SK-N-SH (cell line): ENCODE measurements at regions not wholly inside any gene's neighbourhood (a gene's known extent, or its start where the extent isn't known, plus 50 kb on each side); places are given as distances from the start of the nearest gene placed in this dataset.

Experiments used
- CTCF ChIA-PET: fragments of 300-600, 350-600 bp; formaldehyde crosslinking; extraction: SDS; loops from one replicate; lab custom pipeline; 2021; lab: Yijun Ruan, JAX
- POLR2A ChIA-PET: fragments of 350-600 bp; sonication (Branson Sonifier 250); formaldehyde crosslinking; extraction: SDS; loops from one replicate; lab custom pipeline; 2020; ENCODE audit warnings: antibody characterized with exemption, inconsistent platforms; lab: Yijun Ruan, JAX
- DNase-seq: peaks from one replicate; pipeline ENCODE4 v3.0.0; 2012
- H2AFZ ChIP-seq: fragments of 200-600 bp; sonication (generic); 2 replicates; pipeline ENCODE4 v1.8.1; 2016; ENCODE audit warnings: antibody characterized with exemption, mild to moderate bottlenecking, low read depth
- H3F3A ChIP-seq: fragments of 200-600 bp; sonication (generic); replicated peaks from 2 replicates; pipeline ENCODE3; 2016; ENCODE audit warnings: antibody characterized with exemption, mild to moderate bottlenecking; ENCODE audit not compliant: insufficient read depth
- H3K27ac ChIP-seq, 2 experiments: fragments of 200-500 bp in 1 of 2; fragments of 200-600 bp in 1 of 2; sonication (Bioruptor generic) in 1 of 2; sonication (generic), shearing (Covaris generic) in 1 of 2; 2 replicates each; pipeline versions ENCODE4 v1.5.1 to v1.6.1; 2014 to 2016; ENCODE audit warnings: low read depth in 2 of 2, inconsistent platforms in 1 of 2, low read length in 1 of 2, mild to moderate bottlenecking in 1 of 2, mixed read lengths in 1 of 2
- H3K27me3 ChIP-seq: fragments of 200-600 bp; sonication (generic), shearing (Covaris generic); 2 replicates; pipeline ENCODE4 v1.6.1; 2016; ENCODE audit warnings: mixed run types; ENCODE audit not compliant: insufficient read depth
- H3K36me3 ChIP-seq, 2 experiments: fragments of 200-500 bp in 1 of 2; fragments of 200-600 bp in 1 of 2; sonication (Bioruptor generic) in 1 of 2; sonication (generic) in 1 of 2; replicated peaks in 1 of 2; 2 replicates each; pipeline versions ENCODE3 to v1.5.1; 2014 to 2016; ENCODE audit warnings: low read length in 1 of 2, mild to moderate bottlenecking in 1 of 2; ENCODE audit not compliant: insufficient read depth in 2 of 2, control insufficient read depth in 1 of 2
- H3K4me1 ChIP-seq, 2 experiments: fragments of 200-500 bp in 1 of 2; fragments of 200-600 bp in 1 of 2; sonication (Bioruptor generic) in 1 of 2; sonication (generic), shearing (Covaris generic) in 1 of 2; 2 replicates each; pipeline versions ENCODE4 v1.5.1 to v1.6.1; 2014 to 2016; ENCODE audit warnings: low read depth in 1 of 2, low read length in 1 of 2, mixed run types in 1 of 2; ENCODE audit not compliant: insufficient read depth in 2 of 2, control insufficient read depth in 1 of 2
- H3K4me2 ChIP-seq: fragments of 200-600 bp; sonication (generic), shearing (Covaris generic); 2 replicates; pipeline ENCODE4 v1.6.1; 2017; ENCODE audit warnings: mixed run types
- H3K4me3 ChIP-seq, 2 experiments: fragments of 200-500 bp in 1 of 2; fragments of 200-600 bp in 1 of 2; sonication (Bioruptor generic) in 1 of 2; sonication (generic), shearing (Covaris generic) in 1 of 2; 2 replicates each; pipeline versions ENCODE4 v1.5.1 to v1.8.1; 2014 to 2016; ENCODE audit warnings: low read depth in 2 of 2, inconsistent platforms in 1 of 2, low read length in 1 of 2, mild to moderate bottlenecking in 1 of 2, mixed read lengths in 1 of 2, moderate library complexity in 1 of 2
- H3K79me2 ChIP-seq: fragments of 200-600 bp; sonication (generic); 2 replicates; pipeline ENCODE4 v1.8.1; 2017; ENCODE audit warnings: mild to moderate bottlenecking; ENCODE audit not compliant: insufficient read depth
- H3K9ac ChIP-seq: fragments of 200-600 bp; sonication (generic); 2 replicates; pipeline ENCODE4 v1.6.1; 2017; ENCODE audit warnings: mixed run types
- H3K9me2 ChIP-seq: fragments of 200-600 bp; sonication (generic); 2 replicates; pipeline ENCODE4 v1.6.1; 2017; ENCODE audit warnings: mixed run types
- H3K9me3 ChIP-seq: fragments of 200-600 bp; sonication (generic); 2 replicates; pipeline ENCODE4 v1.6.1; 2017; ENCODE audit warnings: mixed run types, mild to moderate bottlenecking, moderate library complexity
- H4K20me1 ChIP-seq: fragments of 200-600 bp; sonication (generic); 2 replicates; pipeline ENCODE4 v1.6.1; 2017; ENCODE audit warnings: mild to moderate bottlenecking, mixed run types; ENCODE audit not compliant: insufficient read depth
- CTCF ChIP-seq: fragments of 200-600 bp; sonication (generic); IDR thresholded peaks from 2 replicates; pipeline ENCODE4 v1.6.1; 2017; ENCODE audit warnings: antibody characterized with exemption, mild to moderate bottlenecking, moderate library complexity
- EZH2phosphoT487 ChIP-seq: fragments of 200-600 bp; sonication (generic); IDR thresholded peaks from 2 replicates; pipeline ENCODE4 v1.6.1; 2017; ENCODE audit warnings: low read depth, mixed run types, mild to moderate bottlenecking, antibody characterized with exemption, moderate library complexity, borderline replicate concordance
- FOSL2 ChIP-seq: IDR thresholded peaks from 2 replicates; pipeline ENCODE4 v1.4.0; 2012; ENCODE audit warnings: low read depth, mild to moderate bottlenecking, moderate library complexity, borderline replicate concordance
- FOXM1 ChIP-seq: IDR thresholded peaks from 2 replicates; pipeline ENCODE4 v1.4.0; 2012; ENCODE audit warnings: low read depth, mild to moderate bottlenecking
- GATA2 ChIP-seq: sonication (generic); formaldehyde crosslinking; IDR thresholded peaks from 2 replicates; pipeline ENCODE4 v1.5.0; 2020; ENCODE audit warnings: mild to moderate bottlenecking, missing genetic modification reagents
- MAX ChIP-seq: IDR thresholded peaks from 2 replicates; pipeline ENCODE4 v1.4.0; 2012; ENCODE audit warnings: low read depth
- MEF2A ChIP-seq: IDR thresholded peaks from 2 replicates; pipeline ENCODE4 v1.4.0; 2012; ENCODE audit warnings: low read depth, borderline replicate concordance
- REST ChIP-seq: IDR thresholded peaks from 2 replicates; pipeline ENCODE4 v1.6.1; 2012; ENCODE audit warnings: mild to moderate bottlenecking, low read depth, low read length, moderate library complexity
- RXRA ChIP-seq: IDR thresholded peaks from 2 replicates; pipeline ENCODE4 v1.4.0; 2012; ENCODE audit warnings: low read depth, mild to moderate bottlenecking, borderline replicate concordance
- SIN3A ChIP-seq: IDR thresholded peaks from 2 replicates; pipeline ENCODE4 v1.6.1; 2012; ENCODE audit warnings: low read depth, mild to moderate bottlenecking, low read length, moderate library complexity, borderline replicate concordance
- SMC3 ChIP-seq: IDR thresholded peaks from 2 replicates; pipeline ENCODE4 v1.6.1; 2012; ENCODE audit warnings: low read depth, low read length, improper control_type of control experiment
- TEAD4 ChIP-seq: IDR thresholded peaks from 2 replicates; pipeline ENCODE4 v1.4.0; 2012; ENCODE audit warnings: mild to moderate bottlenecking, borderline replicate concordance; ENCODE audit not compliant: insufficient read depth
- USF1 ChIP-seq: IDR thresholded peaks from 2 replicates; pipeline ENCODE4 v1.4.0; 2012; ENCODE audit warnings: low read depth, borderline replicate concordance
- YY1 ChIP-seq: IDR thresholded peaks from 2 replicates; pipeline ENCODE4 v1.4.0; 2012; ENCODE audit warnings: low read depth, mild to moderate bottlenecking
- ZBTB33 ChIP-seq: IDR thresholded peaks from 2 replicates; pipeline ENCODE4 v1.4.0; 2012; ENCODE audit warnings: low read depth, borderline replicate concordance
- WGBS: methylation state at CpG from one replicate; pipeline ENCODE4 v1.1.6; 2017; ENCODE audit warnings: low lambda C conversion rate; 5-methylcytosine and 5-hydroxymethylcytosine counted together

- TF ChIP-seq ZBTB33 (no peak), SIN3A (no peak), YY1 (no peak), GATA2 (CRISPR knock-in tag) (no peak), FOXM1 (no peak), RXRA (no peak)
Observed at GRCh38 chr15:72859757-72860145, 76.2 kb upstream of the ADPGK start (continued).

GRCh38 chr15:72859017-72859756, 75.6 kb upstream of the ADPGK start:
- Histone ChIP-seq H3K4me3 (no peak overlapping the region), H3K9ac (no peak overlapping the region), H3K27me3 (no peaks in the 10 kb centered on the region; the same call in 1 of the 2 replicates), H2AFZ (no peak overlapping the region), H4K20me1 (no peaks in the 10 kb centered on the region), H3K79me2 (no peaks in the 10 kb centered on the region), H3K9me2 (no peaks in the 10 kb centered on the region), H3K4me1 (no peaks in the 10 kb centered on the region), H3K4me2 (no peak overlapping the region), H3K27ac (no peak overlapping the region), H3F3A (no peaks in the 10 kb centered on the region), H3K36me3 (no peaks in the 10 kb centered on the region), H3K9me3 (no peaks in the 10 kb centered on the region)
- TF ChIP-seq FOSL2 (no peak), REST (no peak), USF1 (no peak), SMC3 (no peak), EZH2phosphoT487 (no peak), MAX (no peak), MEF2A (no peak), TEAD4 (no peak), FOXM1 (no peak), CTCF (no peak)
- WGBS: 33% methylated on average over 7 of the region's 10 CpGs
- DNase-seq: no peak
- ChIA-PET CTCF (no interaction called here), POLR2A (no interaction called here)
